SK-N-SH (cell line): ENCODE measurements at regions not wholly inside any gene's neighbourhood (a gene's known extent, or its start where the extent isn't known, plus 50 kb on each side); places are given as distances from the start of the nearest gene placed in this dataset.
"Not testable (repeated sequence)": the region's sequence is repeated elsewhere in the genome, so short reads cannot be mapped to it uniquely, and the experiment has no call there.

ENCODE experiments used
- CTCF ChIA-PET: fragments of 300-600, 350-600 bp; formaldehyde crosslinking; extraction: SDS; loops from one replicate; lab custom pipeline; 2021; lab: Yijun Ruan, JAX
- POLR2A ChIA-PET: fragments of 350-600 bp; sonication (Branson Sonifier 250); formaldehyde crosslinking; extraction: SDS; loops from one replicate; lab custom pipeline; 2020; ENCODE audit warnings: antibody characterized with exemption, inconsistent platforms; lab: Yijun Ruan, JAX
- DNase-seq: peaks from one replicate; pipeline ENCODE4 v3.0.0; 2012
- H2AFZ ChIP-seq: fragments of 200-600 bp; sonication (generic); 2 replicates; pipeline ENCODE4 v1.8.1; 2016; ENCODE audit warnings: antibody characterized with exemption, mild to moderate bottlenecking, low read depth
- H3F3A ChIP-seq: fragments of 200-600 bp; sonication (generic); replicated peaks from 2 replicates; pipeline ENCODE3; 2016; ENCODE audit warnings: antibody characterized with exemption, mild to moderate bottlenecking; ENCODE audit not compliant: insufficient read depth
- H3K27ac ChIP-seq, 2 experiments: fragments of 200-500 bp in 1 of 2; fragments of 200-600 bp in 1 of 2; sonication (Bioruptor generic) in 1 of 2; sonication (generic), shearing (Covaris generic) in 1 of 2; 2 replicates each; pipeline versions ENCODE4 v1.5.1 to v1.6.1; 2014 to 2016; ENCODE audit warnings: low read depth in 2 of 2, inconsistent platforms in 1 of 2, low read length in 1 of 2, mild to moderate bottlenecking in 1 of 2, mixed read lengths in 1 of 2
- H3K27me3 ChIP-seq: fragments of 200-600 bp; sonication (generic), shearing (Covaris generic); 2 replicates; pipeline ENCODE4 v1.6.1; 2016; ENCODE audit warnings: mixed run types; ENCODE audit not compliant: insufficient read depth
- H3K36me3 ChIP-seq, 2 experiments: fragments of 200-500 bp in 1 of 2; fragments of 200-600 bp in 1 of 2; sonication (Bioruptor generic) in 1 of 2; sonication (generic) in 1 of 2; replicated peaks in 1 of 2; 2 replicates each; pipeline versions ENCODE3 to v1.5.1; 2014 to 2016; ENCODE audit warnings: low read length in 1 of 2, mild to moderate bottlenecking in 1 of 2; ENCODE audit not compliant: insufficient read depth in 2 of 2, control insufficient read depth in 1 of 2
- H3K4me1 ChIP-seq, 2 experiments: fragments of 200-500 bp in 1 of 2; fragments of 200-600 bp in 1 of 2; sonication (Bioruptor generic) in 1 of 2; sonication (generic), shearing (Covaris generic) in 1 of 2; 2 replicates each; pipeline versions ENCODE4 v1.5.1 to v1.6.1; 2014 to 2016; ENCODE audit warnings: low read depth in 1 of 2, low read length in 1 of 2, mixed run types in 1 of 2; ENCODE audit not compliant: insufficient read depth in 2 of 2, control insufficient read depth in 1 of 2
- H3K4me2 ChIP-seq: fragments of 200-600 bp; sonication (generic), shearing (Covaris generic); 2 replicates; pipeline ENCODE4 v1.6.1; 2017; ENCODE audit warnings: mixed run types
- H3K4me3 ChIP-seq, 2 experiments: fragments of 200-500 bp in 1 of 2; fragments of 200-600 bp in 1 of 2; sonication (Bioruptor generic) in 1 of 2; sonication (generic), shearing (Covaris generic) in 1 of 2; 2 replicates each; pipeline versions ENCODE4 v1.5.1 to v1.8.1; 2014 to 2016; ENCODE audit warnings: low read depth in 2 of 2, inconsistent platforms in 1 of 2, low read length in 1 of 2, mild to moderate bottlenecking in 1 of 2, mixed read lengths in 1 of 2, moderate library complexity in 1 of 2
- H3K79me2 ChIP-seq: fragments of 200-600 bp; sonication (generic); 2 replicates; pipeline ENCODE4 v1.8.1; 2017; ENCODE audit warnings: mild to moderate bottlenecking; ENCODE audit not compliant: insufficient read depth
- H3K9ac ChIP-seq: fragments of 200-600 bp; sonication (generic); 2 replicates; pipeline ENCODE4 v1.6.1; 2017; ENCODE audit warnings: mixed run types
- H3K9me2 ChIP-seq: fragments of 200-600 bp; sonication (generic); 2 replicates; pipeline ENCODE4 v1.6.1; 2017; ENCODE audit warnings: mixed run types
- H3K9me3 ChIP-seq: fragments of 200-600 bp; sonication (generic); 2 replicates; pipeline ENCODE4 v1.6.1; 2017; ENCODE audit warnings: mixed run types, mild to moderate bottlenecking, moderate library complexity
- H4K20me1 ChIP-seq: fragments of 200-600 bp; sonication (generic); 2 replicates; pipeline ENCODE4 v1.6.1; 2017; ENCODE audit warnings: mild to moderate bottlenecking, mixed run types; ENCODE audit not compliant: insufficient read depth
- JUND ChIP-seq: IDR thresholded peaks from 2 replicates; pipeline ENCODE4 v1.4.0; 2012
- NRF1 ChIP-seq: IDR thresholded peaks from 2 replicates; pipeline ENCODE4 v1.6.1; 2012; ENCODE audit warnings: low read depth, mild to moderate bottlenecking, low read length
- RXRA ChIP-seq: IDR thresholded peaks from 2 replicates; pipeline ENCODE4 v1.4.0; 2012; ENCODE audit warnings: low read depth, mild to moderate bottlenecking, borderline replicate concordance
- SIN3A ChIP-seq: IDR thresholded peaks from 2 replicates; pipeline ENCODE4 v1.6.1; 2012; ENCODE audit warnings: low read depth, mild to moderate bottlenecking, low read length, moderate library complexity, borderline replicate concordance
- WGBS: methylation state at CpG from one replicate; pipeline ENCODE4 v1.1.6; 2017; ENCODE audit warnings: low lambda C conversion rate; 5-methylcytosine and 5-hydroxymethylcytosine counted together

DNA sequence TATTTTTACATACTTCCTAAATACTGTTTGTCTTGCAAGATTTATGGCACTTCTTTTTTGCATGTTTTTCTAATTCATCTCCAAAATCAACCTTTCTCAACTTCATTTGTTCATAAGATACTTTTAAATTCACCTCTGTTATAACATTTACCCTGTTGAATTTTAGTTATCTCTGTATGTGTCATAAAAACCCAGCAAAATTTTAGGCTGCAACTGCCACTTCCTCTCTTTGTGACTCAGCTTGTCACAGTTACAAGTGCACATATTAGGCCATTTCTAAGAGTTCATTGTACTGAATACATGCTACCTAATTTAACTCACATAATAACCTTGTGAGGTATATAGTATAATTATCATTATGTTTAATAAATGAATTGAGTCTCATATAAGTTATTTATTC, 1023.0 kb upstream of the DEFB115 start:
- H3K36me3 ChIP-seq, H3K27ac ChIP-seq, H3K4me2 ChIP-seq, CTCF ChIA-PET, H3K9me2 ChIP-seq, H3K9ac ChIP-seq, H3K79me2 ChIP-seq, H3F3A ChIP-seq, H4K20me1 ChIP-seq, H3K4me3 ChIP-seq, H3K27me3 ChIP-seq, H3K4me1 ChIP-seq, POLR2A ChIA-PET, DNase-seq, H3K9me3 ChIP-seq, H2AFZ ChIP-seq: not testable (repeated sequence)

DNA sequence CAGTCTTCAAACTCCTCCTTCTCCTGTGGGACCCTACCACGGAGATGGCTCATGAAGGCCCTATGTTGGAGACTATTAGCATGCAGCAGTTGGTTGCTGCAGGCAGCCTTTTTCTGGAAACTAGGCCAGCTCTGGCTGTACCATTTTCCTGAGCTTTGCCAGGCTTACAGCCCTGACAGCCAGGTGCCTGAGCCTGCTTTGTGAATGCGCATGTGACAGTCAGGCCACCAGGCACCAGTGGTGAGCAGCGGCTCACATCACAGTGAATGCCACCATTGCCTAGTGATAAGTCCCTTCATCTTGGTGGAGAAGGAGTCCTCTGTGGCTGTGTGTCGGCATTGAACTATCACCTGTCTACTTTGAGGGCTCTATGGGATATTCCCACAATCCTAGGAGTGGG, 982.4 kb upstream of the DEFB115 start:
- POLR2A ChIA-PET, H3K9me2 ChIP-seq, H3K27ac ChIP-seq, H3K36me3 ChIP-seq, H3K4me3 ChIP-seq, H2AFZ ChIP-seq, H3K79me2 ChIP-seq, H3K9ac ChIP-seq, CTCF ChIA-PET, H3K9me3 ChIP-seq, H4K20me1 ChIP-seq, H3K4me2 ChIP-seq, H3K27me3 ChIP-seq, H3K4me1 ChIP-seq, DNase-seq, H3F3A ChIP-seq: not testable (repeated sequence)
- 56% methylated on average over 4 of the region's 4 CpGs for WGBS

DNA sequence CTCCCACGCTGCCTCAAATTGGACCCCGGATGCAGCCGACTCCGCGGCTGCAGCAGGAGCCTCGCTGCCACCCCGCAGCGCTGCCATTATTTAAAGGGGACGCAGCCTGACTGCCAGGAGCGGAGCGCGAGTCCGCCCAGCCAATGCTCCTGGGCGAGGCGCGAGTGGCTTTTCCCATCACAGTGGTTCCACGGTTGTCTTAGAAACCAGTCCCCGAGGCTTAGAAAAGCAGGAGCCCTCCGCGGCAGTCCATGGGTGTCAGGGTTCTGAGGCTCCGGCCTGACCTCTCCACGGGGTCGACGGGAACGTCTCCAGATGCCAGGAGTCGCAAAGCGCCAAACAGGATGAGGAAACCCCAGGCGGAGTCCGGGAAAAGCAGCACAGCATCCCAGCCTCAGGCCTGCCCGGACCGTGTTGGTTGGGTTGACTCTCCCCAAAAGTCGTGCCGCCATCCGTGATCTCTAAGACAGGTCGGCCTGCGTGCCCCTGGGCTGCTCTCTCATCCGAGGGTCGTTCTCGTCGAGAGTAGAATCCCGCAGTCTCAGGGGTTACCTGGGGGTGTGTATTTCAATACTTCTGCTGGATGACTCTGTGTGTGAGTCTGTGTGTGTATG, 975.8 kb upstream of the DEFB115 start:
- Histone ChIP-seq H3F3A (no peaks in the 10 kb centered on the region), H3K4me3 (no peak overlapping the region), H3K4me2 (no peak overlapping the region), H2AFZ (no peak overlapping the region), H3K9me2 (no peaks in the 10 kb centered on the region), H3K27ac (no peak overlapping the region), H3K79me2 (no peaks in the 10 kb centered on the region), H3K9ac (no peak overlapping the region)
- POLR2A ChIA-PET, result no interaction called here
- DNase-seq, result no peak
- TF ChIP-seq SIN3A (no peak), JUND (no peak), RXRA (no peak)
- TF ChIP-seq, all 33 proteins: peak for 0
- Histone ChIP-seq H3K27me3 (no peaks in the 10 kb centered on the region), H4K20me1 (no peaks in the 10 kb centered on the region), H3K4me1 (peaks cover 0 to 11% of the 10 kb centered on the region in 2 experiments; a peak in 1 of 4 replicates), H3K9me3 (no peaks in the 10 kb centered on the region), H3K36me3 (no peaks in the 10 kb centered on the region)
- CTCF ChIA-PET, result no interaction called here
- 90% methylated on average over 28 of the region's 41 CpGs for WGBS

DNA sequence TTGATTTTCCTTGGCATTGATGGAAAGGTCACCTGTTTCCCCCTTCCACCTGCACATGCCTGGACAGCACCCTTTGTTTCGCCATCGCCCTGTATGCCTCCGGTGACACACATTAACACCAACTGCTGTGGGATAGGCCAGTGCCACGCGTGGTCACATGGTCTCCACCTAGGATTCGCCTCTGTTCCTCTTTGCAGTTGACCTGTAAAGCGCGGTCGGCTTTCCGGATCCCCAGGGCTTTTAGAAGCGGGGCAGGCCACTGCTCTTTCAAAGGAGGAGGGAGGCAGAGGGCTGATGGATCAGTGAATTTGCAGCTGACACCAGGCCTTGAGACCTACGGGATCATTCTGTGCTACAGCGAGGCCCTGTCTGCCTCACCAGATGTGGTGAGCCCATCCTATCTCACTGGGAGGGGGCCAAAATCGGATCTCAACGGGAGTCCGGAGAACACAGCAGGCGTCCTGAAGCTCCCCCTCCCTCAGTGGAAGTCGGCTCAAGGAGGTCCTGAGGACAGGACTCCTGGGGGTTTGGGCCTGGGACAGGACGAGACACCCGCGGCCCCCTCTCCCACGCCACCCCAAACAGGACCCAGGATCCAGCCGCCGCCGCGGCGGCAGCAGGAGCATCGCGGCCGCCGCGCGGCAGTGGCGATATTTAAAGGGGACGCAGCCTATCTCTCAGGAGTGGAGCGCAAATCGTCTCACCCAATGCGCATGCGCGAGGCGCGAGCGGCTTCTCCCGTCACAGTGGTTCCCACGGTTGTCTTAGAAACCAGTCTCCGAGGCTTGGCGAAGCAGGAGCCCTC, 973.8 kb upstream of the DEFB115 start:
- WGBS, result 22% methylated on average over 39 of the region's 47 CpGs
- Histone ChIP-seq H3K9ac (peak overlapping the region; percentile 28; the same call in 1 of the 2 replicates), H3K4me3 (peak overlapping the region; percentile 46 to 62)

More for the DNA sequence above, 973.8 kb upstream of the DEFB115 start:
- H3F3A ChIP-seq, H3K36me3 ChIP-seq, CTCF ChIA-PET, H3K27ac ChIP-seq, H3K79me2 ChIP-seq, POLR2A ChIA-PET, H3K27me3 ChIP-seq, H3K9me2 ChIP-seq, H3K9me3 ChIP-seq, H4K20me1 ChIP-seq: not testable (repeated sequence)
- peak; percentile 77 for DNase-seq
- peaks cover 0 to 11% of the 10 kb centered on the region in 2 experiments; a peak in 1 of 4 replicates for H3K4me1 ChIP-seq
- TF ChIP-seq NRF1, result peak; percentile 73
- H2AFZ ChIP-seq, result peak overlapping the region; percentile 85; the same call in 1 of the 2 replicates
- peak overlapping the region; percentile 92 for H3K4me2 ChIP-seq
